GM12865 (cell line): ENCODE measurements at regions not wholly inside any gene's neighbourhood (a gene's known extent, or its start where the extent isn't known, plus 50 kb on each side); places are given as distances from the start of the nearest gene placed in this dataset.

Experiments used
- DNase-seq: peaks from one replicate; pipeline ENCODE4 v3.0.0; 2010; ENCODE audit warnings: low read depth
- H3K4me3 ChIP-seq: 2 replicates; pipeline ENCODE4 v1.5.1; 2011; ENCODE audit warnings: mild to moderate bottlenecking, low read depth, low read length, control low read depth
- CTCF ChIP-seq: IDR thresholded peaks from 2 replicates; pipeline ENCODE4 v1.5.1; 2011; ENCODE audit warnings: low read length, control low read depth, low read depth, inconsistent platforms; ENCODE audit not compliant: insufficient read depth; ENCODE audit errors: missing control alignments

DNA sequence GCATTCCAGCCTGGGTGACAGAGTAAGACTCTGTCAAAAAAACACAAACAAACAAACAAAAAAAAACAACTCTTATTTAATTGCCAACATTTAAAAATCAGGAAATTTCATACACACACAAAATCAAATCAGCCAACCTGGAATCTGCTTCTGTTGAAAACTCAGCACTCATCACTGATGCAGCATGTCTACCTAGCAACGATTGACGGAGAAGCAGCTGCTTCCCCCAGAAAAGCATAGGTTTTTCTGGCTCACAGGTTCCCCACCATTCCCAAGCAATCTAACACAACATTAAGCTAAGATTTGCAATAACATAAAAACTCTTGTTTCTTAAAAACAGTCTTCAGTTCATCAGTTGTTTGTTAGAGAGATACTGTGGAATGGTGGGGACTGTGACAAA, 143.6 kb downstream of the DHX15 start:
- no peak for DNase-seq
- TF ChIP-seq CTCF = no peak
- H3K4me3 ChIP-seq = no peak overlapping the region

DNA sequence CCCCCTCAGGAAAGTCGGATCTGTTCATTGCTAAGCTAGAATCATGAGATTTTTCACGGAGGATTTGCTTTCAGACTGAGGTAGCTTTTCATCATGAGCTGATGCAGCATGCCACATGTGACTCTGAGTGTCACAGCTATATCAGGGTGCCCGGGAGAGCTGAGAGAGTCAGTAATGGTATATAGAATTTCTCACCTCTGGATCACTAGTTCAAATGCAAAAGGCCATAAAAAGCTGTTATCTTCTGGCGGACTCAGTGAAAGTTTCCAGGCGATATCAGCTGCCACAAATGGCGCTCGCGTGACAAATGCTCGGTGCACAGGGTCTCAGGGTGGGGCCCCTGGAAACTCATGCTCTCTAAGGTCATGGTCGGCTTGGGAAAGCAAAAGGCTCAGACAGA, 150.1 kb downstream of the DHX15 start:
- DNase-seq = no peak
- TF ChIP-seq CTCF = no peak
- H3K4me3 ChIP-seq = no peak overlapping the region

DNA sequence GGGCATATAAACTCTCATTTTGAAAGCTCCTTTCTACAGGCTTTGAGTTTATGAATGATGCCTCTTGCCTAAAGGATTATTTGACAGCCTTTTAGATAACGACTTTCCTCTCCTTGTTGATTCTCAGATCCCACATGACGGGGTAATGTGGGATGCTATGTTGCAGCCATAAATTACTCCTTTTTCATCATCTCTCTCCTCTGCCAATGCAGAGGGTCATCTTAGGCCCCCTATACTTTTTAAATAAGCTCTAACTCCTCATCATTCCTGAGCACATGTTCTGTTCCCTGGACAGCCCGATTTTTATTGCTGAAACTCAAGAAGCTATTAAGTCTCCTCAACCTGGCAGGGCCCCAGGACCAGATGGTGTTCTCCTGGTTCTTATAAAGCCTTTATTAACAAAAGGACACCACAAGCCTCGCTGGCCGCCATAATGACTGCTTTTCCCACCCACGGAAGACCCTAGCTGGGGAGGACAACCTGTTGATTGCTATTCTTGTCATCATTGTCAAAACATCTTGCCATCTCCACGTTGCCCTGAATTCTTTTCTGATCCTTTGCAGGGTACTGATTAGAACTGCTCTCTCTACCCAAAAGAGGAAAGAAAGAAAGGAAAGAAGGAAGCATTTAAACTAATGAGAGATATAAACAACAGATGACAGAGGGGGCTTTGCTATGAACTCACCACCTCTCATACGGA, 150.7 kb downstream of the DHX15 start:
- DNase-seq = no peak
- H3K4me3 ChIP-seq = no peak overlapping the region
- no peak for TF ChIP-seq CTCF

GRCh38 chr4:24428850-24429249, 155.5 kb downstream of the DHX15 start:
- H3K4me3 ChIP-seq = no peak overlapping the region
- no peak for DNase-seq
- no peak for TF ChIP-seq CTCF

DNA sequence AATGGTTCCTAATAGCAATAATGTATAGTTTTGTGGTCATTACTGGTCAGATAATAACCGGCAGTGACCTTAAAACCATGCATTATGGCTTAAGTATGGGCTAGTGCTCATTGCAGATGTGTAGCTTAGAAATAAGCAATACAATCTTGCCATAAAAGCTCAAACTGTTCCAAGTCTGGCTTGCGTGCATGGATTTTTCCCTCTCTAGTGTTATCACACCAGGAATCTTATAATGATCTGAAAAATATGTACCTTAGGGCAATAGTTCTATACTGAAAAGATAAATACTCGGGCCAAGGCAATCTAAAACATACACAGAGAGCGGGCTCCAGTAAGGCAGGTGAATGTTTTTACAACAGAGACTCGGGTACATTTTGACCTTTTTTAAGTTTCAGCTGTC, 157.8 kb downstream of the DHX15 start:
- DNase-seq = no peak
- TF ChIP-seq CTCF = no peak
- no peak overlapping the region for H3K4me3 ChIP-seq

- H3K4me3 ChIP-seq = no peak overlapping the region
- DNase-seq = no peak
- TF ChIP-seq CTCF = no peak
These were observed 158.5 kb downstream of the DHX15 start for GRCh38 chr4:24425863-24426262.

GRCh38 chr4:24423670-24424069, 160.7 kb downstream of the DHX15 start:
- no peak for DNase-seq
- H3K4me3 ChIP-seq = no peak overlapping the region
- TF ChIP-seq CTCF = no peak
